Spleen (tissue), 7 donors: ENCODE measurements at regions not wholly inside any gene's neighbourhood (a gene's known extent, or its start where the extent isn't known, plus 50 kb on each side); places are given as distances from the start of the nearest gene placed in this dataset.

Experiments
- CTCF ChIP-seq, 11 experiments: fragments of 200-600 bp in 7 of 11; fragments of 450-650 bp in 4 of 11; sonication (generic) in 4 of 11; IDR thresholded peaks in 8 of 11; conservative IDR thresholded peaks in 3 of 11; 1 replicate in 7 of 11; 2 replicates in 4 of 11; pipeline versions ENCODE4 v1.4.0 to v1.8.0; 2016 to 2021; ENCODE audit warnings: antibody characterized with exemption in 11 of 11, inconsistent platforms in 4 of 11, mild to moderate bottlenecking in 1 of 11
- POLR2A ChIP-seq, 3 donors: fragments of 450-650 bp; IDR thresholded peaks; one replicate each; pipeline ENCODE4 v1.5.1; 2017; ENCODE audit warnings: antibody characterized with exemption in 3 of 3, mild to moderate bottlenecking in 1 of 3
- POLR2AphosphoS5 ChIP-seq, 3 donors: sonication (generic); formaldehyde crosslinking; IDR thresholded peaks; one replicate each; pipeline ENCODE4 v1.5.1; 2017; ENCODE audit warnings: antibody characterized with exemption in 3 of 3
- donor health status: DM: no; HTN: no; CAD: no; lungs with moderate emphysema.
- donor health status: DM: no; HTN: no; CAD: no.
- donor health status: DM: no; HTN: no; CAD: no.

GRCh38 chr3:145079436-145079835 lies 1081.5 kb downstream of the PLOD2 start:
- no peak for TF ChIP-seq CTCF (IDR thresholded peaks at IDR 0.05 in 8 of 11, conservative IDR thresholded peaks at IDR 0.05 in 3 of 11)
- no peak for TF ChIP-seq POLR2A (IDR thresholded peaks at IDR 0.05)
- TF ChIP-seq POLR2AphosphoS5 (IDR thresholded peaks at IDR 0.05) = no peak
